Trophoblast cell (in vitro differentiated cells and primary cell): ENCODE measurements at regions not wholly inside any gene's neighbourhood (a gene's known extent, or its start where the extent isn't known, plus 50 kb on each side); places are given as distances from the start of the nearest gene placed in this dataset.

Source experiments
- DNase-seq, 2 donors: peaks; one replicate each; pipeline ENCODE4 v3.0.0-alpha.2; 2016
- H2AFZ ChIP-seq: 2 replicates; pipeline ENCODE4 v1.6.1; 2013; ENCODE audit warnings: low read length, moderate library complexity, mild to moderate bottlenecking; ENCODE audit not compliant: insufficient read depth, poor library complexity
- H2AK5ac ChIP-seq: 2 replicates; pipeline ENCODE4 v1.6.1; 2013; ENCODE audit warnings: mild to moderate bottlenecking, low read length
- H2BK120ac ChIP-seq: 2 replicates; pipeline ENCODE4 v1.6.1; 2013; ENCODE audit warnings: low read length, mild to moderate bottlenecking, moderate library complexity; ENCODE audit not compliant: insufficient read depth, poor library complexity
- H2BK12ac ChIP-seq: 2 replicates; pipeline ENCODE4 v1.6.1; 2013; ENCODE audit warnings: mild to moderate bottlenecking, low read length, moderate library complexity
- H2BK5ac ChIP-seq: 2 replicates; pipeline ENCODE4 v1.6.1; 2013; ENCODE audit warnings: low read length, low read depth, moderate library complexity, mild to moderate bottlenecking; ENCODE audit not compliant: poor library complexity
- H3K14ac ChIP-seq: 2 replicates; pipeline ENCODE4 v1.6.1; 2013; ENCODE audit warnings: mild to moderate bottlenecking, low read length
- H3K18ac ChIP-seq: 2 replicates; pipeline ENCODE4 v1.6.1; 2013; ENCODE audit warnings: mild to moderate bottlenecking, low read length
- H3K23ac ChIP-seq: 2 replicates; pipeline ENCODE4 v1.6.1; 2013; ENCODE audit warnings: low read length
- H3K27ac ChIP-seq: 2 replicates; pipeline ENCODE4 v1.5.1; 2013; ENCODE audit warnings: low read depth, mild to moderate bottlenecking, inconsistent platforms, low read length, moderate library complexity
- H3K27me3 ChIP-seq: 2 replicates; pipeline ENCODE4 v1.6.1; 2013; ENCODE audit warnings: inconsistent platforms, mild to moderate bottlenecking, low read length, moderate library complexity; ENCODE audit not compliant: insufficient read depth
- H3K36me3 ChIP-seq, 2 experiments: 1 replicate in 1 of 2; 2 replicates in 1 of 2; pipeline ENCODE4 v1.6.1; 2013; ENCODE audit warnings: low read length in 2 of 2, mild to moderate bottlenecking in 2 of 2, moderate library complexity in 1 of 2; ENCODE audit not compliant: insufficient read depth in 2 of 2, control insufficient read depth in 1 of 2
- H3K4ac ChIP-seq: 2 replicates; pipeline ENCODE4 v1.6.1; 2013; ENCODE audit warnings: low read depth, mild to moderate bottlenecking, low read length, moderate library complexity
- H3K4me1 ChIP-seq, 2 experiments: 1 replicate in 1 of 2; 2 replicates in 1 of 2; pipeline ENCODE4 v1.6.1; 2013; ENCODE audit warnings: low read length in 2 of 2, mild to moderate bottlenecking in 2 of 2, moderate library complexity in 1 of 2; ENCODE audit not compliant: insufficient read depth in 2 of 2, control insufficient read depth in 1 of 2
- H3K4me2 ChIP-seq: 2 replicates; pipeline ENCODE4 v1.6.1; 2013; ENCODE audit warnings: inconsistent platforms, mild to moderate bottlenecking, low read length, moderate library complexity
- H3K4me3 ChIP-seq: 2 replicates; pipeline ENCODE4 v1.5.1; 2013; ENCODE audit warnings: mild to moderate bottlenecking, low read depth, low read length, inconsistent platforms
- H3K79me1 ChIP-seq: one replicate; pipeline ENCODE4 v1.6.1; 2013; ENCODE audit warnings: low read length
- H3K79me2 ChIP-seq: 2 replicates; pipeline ENCODE4 v1.6.1; 2013; ENCODE audit warnings: low read length, mild to moderate bottlenecking; ENCODE audit not compliant: control insufficient read depth, insufficient read depth, poor library complexity
- H3K9ac ChIP-seq: 2 replicates; pipeline ENCODE4 v1.6.1; 2013; ENCODE audit warnings: mild to moderate bottlenecking, low read length
- H3K9me3 ChIP-seq: 2 replicates; pipeline ENCODE4 v1.6.1; 2013; ENCODE audit warnings: low read depth, mild to moderate bottlenecking, control low read depth, inconsistent platforms, low read length; ENCODE audit not compliant: insufficient read depth
- H4K12ac ChIP-seq: 2 replicates; pipeline ENCODE4 v1.6.1; 2013; ENCODE audit warnings: low read depth, mild to moderate bottlenecking, low read length, moderate library complexity
- H4K8ac ChIP-seq: 2 replicates; pipeline ENCODE4 v1.6.1; 2013; ENCODE audit warnings: low read depth, mild to moderate bottlenecking, low read length, moderate library complexity
- H4K91ac ChIP-seq: one replicate; pipeline ENCODE4 v1.6.1; 2013; ENCODE audit warnings: low read depth, mild to moderate bottlenecking, low read length, moderate library complexity
- WGBS: extraction: QIAGEN DNeasy Blood & Tissue Kit; methylation state at CpG from one replicate; pipeline ENCODE4 v1.1.7; 2013; ENCODE audit warnings: missing lambda C conversion rate; ENCODE audit not compliant: insufficient read length, insufficient coverage; ENCODE audit errors: extremely low coverage; 5-methylcytosine and 5-hydroxymethylcytosine counted together

GRCh38 chr7:369476-370258 lies 79.7 kb downstream of the FOXL3 start:
- Histone ChIP-seq H3K9ac (no peak overlapping the region), H3K27me3 (no peaks in the 10 kb centered on the region), H4K91ac (peak overlapping the region; percentile 22), H3K9me3 (no peaks in the 10 kb centered on the region), H4K12ac (no peak overlapping the region), H2AFZ (no peak overlapping the region), H4K8ac (no peak overlapping the region), H3K79me2 (no peaks in the 10 kb centered on the region), H3K18ac (no peak overlapping the region), H3K27ac (peak overlapping the region; percentile 13), H2BK12ac (no peak overlapping the region), H3K36me3 (no peaks in the 10 kb centered on the region), H2AK5ac (peak overlapping the region; percentile 24), H3K4ac (no peak overlapping the region), H2BK5ac (no peak overlapping the region), H2BK120ac (no peak overlapping the region), H3K4me3 (no peak overlapping the region), H3K4me1 (peaks cover 12 to 15% of the 10 kb centered on the region in 2 experiments), H3K4me2 (no peak overlapping the region), H3K23ac (no peak overlapping the region), H3K79me1 (no peaks in the 10 kb centered on the region), H3K14ac (no peak overlapping the region)
- peak; percentile 23 to 47 for DNase-seq
- no CpG with 5 or more reads among the region's 57 CpGs for WGBS

- no peak overlapping the region for H3K9ac ChIP-seq
- no peak overlapping the region for H3K23ac ChIP-seq
- no CpG with 5 or more reads among the region's 13 CpGs for WGBS
- H3K79me1 ChIP-seq = no peaks in the 10 kb centered on the region
- no peak overlapping the region for H2AK5ac ChIP-seq
- H3K79me2 ChIP-seq = no peaks in the 10 kb centered on the region
- H2BK12ac ChIP-seq = no peak overlapping the region
- no peak overlapping the region for H3K18ac ChIP-seq
- no peak overlapping the region for H2BK5ac ChIP-seq
- no peak overlapping the region for H2AFZ ChIP-seq
- DNase-seq = peak in 1 of 2 donors; percentile 22
- no peak overlapping the region for H4K12ac ChIP-seq
- no peak overlapping the region for H3K4ac ChIP-seq
- peaks cover 12 to 15% of the 10 kb centered on the region in 2 experiments for H3K4me1 ChIP-seq
- no peaks in the 10 kb centered on the region for H3K9me3 ChIP-seq
- H3K27me3 ChIP-seq = no peaks in the 10 kb centered on the region
- H4K8ac ChIP-seq = no peak overlapping the region
- no peak overlapping the region for H3K4me2 ChIP-seq
- no peak overlapping the region for H3K4me3 ChIP-seq
- H3K14ac ChIP-seq = no peak overlapping the region
- no peak overlapping the region for H4K91ac ChIP-seq
- H3K36me3 ChIP-seq = no peaks in the 10 kb centered on the region
- no peak overlapping the region for H2BK120ac ChIP-seq
- H3K27ac ChIP-seq = no peak overlapping the region
Observed at GRCh38 chr7:370259-370625, 80.3 kb downstream of the FOXL3 start.

GRCh38 chr7:370775-371118 lies 80.8 kb downstream of the FOXL3 start:
- H3K27me3 ChIP-seq = no peaks in the 10 kb centered on the region
- no peak overlapping the region for H3K18ac ChIP-seq
- peaks cover 12 to 14% of the 10 kb centered on the region in 2 experiments for H3K4me1 ChIP-seq
- no peak overlapping the region for H3K4ac ChIP-seq
- no peak overlapping the region for H3K4me2 ChIP-seq
- H3K79me2 ChIP-seq = no peaks in the 10 kb centered on the region
- H4K8ac ChIP-seq = no peak overlapping the region
- no peaks in the 10 kb centered on the region for H3K79me1 ChIP-seq
- no peak overlapping the region for H3K23ac ChIP-seq
- H2AFZ ChIP-seq = no peak overlapping the region
- H2BK5ac ChIP-seq = no peak overlapping the region
- H2BK120ac ChIP-seq = no peak overlapping the region
- no peak overlapping the region for H3K9ac ChIP-seq
- H3K4me3 ChIP-seq = peak overlapping the region; percentile 8
- no peak overlapping the region for H4K12ac ChIP-seq
- no peak for DNase-seq
- no CpG with 5 or more reads among the region's 10 CpGs for WGBS
- H3K9me3 ChIP-seq = no peaks in the 10 kb centered on the region
- H3K27ac ChIP-seq = no peak overlapping the region
- H2AK5ac ChIP-seq = no peak overlapping the region
- H3K14ac ChIP-seq = no peak overlapping the region
- no peak overlapping the region for H4K91ac ChIP-seq
- H2BK12ac ChIP-seq = no peak overlapping the region
- H3K36me3 ChIP-seq = no peaks in the 10 kb centered on the region

- no peak overlapping the region for H3K4me3 ChIP-seq
- no peak overlapping the region for H4K8ac ChIP-seq
Observed at GRCh38 chr7:371119-371778, 81.3 kb downstream of the FOXL3 start.

More at GRCh38 chr7:371119-371778, 81.3 kb downstream of the FOXL3 start:
- Histone ChIP-seq H3K4me2 (no peak overlapping the region), H2BK12ac (no peak overlapping the region), H2AFZ (no peak overlapping the region), H3K18ac (no peak overlapping the region), H3K4ac (no peak overlapping the region), H2BK5ac (no peak overlapping the region), H3K9me3 (no peaks in the 10 kb centered on the region), H3K14ac (no peak overlapping the region), H3K36me3 (no peaks in the 10 kb centered on the region), H3K27ac (no peak overlapping the region), H4K91ac (no peak overlapping the region), H3K27me3 (no peaks in the 10 kb centered on the region), H3K9ac (no peak overlapping the region), H4K12ac (no peak overlapping the region), H3K23ac (no peak overlapping the region), H3K79me2 (no peaks in the 10 kb centered on the region), H2AK5ac (no peak overlapping the region), H2BK120ac (no peak overlapping the region), H3K4me1 (peaks cover 12% of the 10 kb centered on the region in 2 experiments), H3K79me1 (no peaks in the 10 kb centered on the region)
- no CpG with 5 or more reads among the region's 13 CpGs for WGBS
- DNase-seq = peak in 1 of 2 donors; percentile 15
